Activated CD4-positive, alpha-beta T cell treated with anti-CD3 and anti-CD28 coated beads, Interleukin-2, amount 50 U/mL, for 24 hours (primary cell): ENCODE measurements at regions not wholly inside any gene's neighbourhood (a gene's known extent, or its start where the extent isn't known, plus 50 kb on each side); places are given as distances from the start of the nearest gene placed in this dataset.
"Not testable (repeated sequence)": the region's sequence is repeated elsewhere in the genome, so short reads cannot be mapped to it uniquely, and the experiment has no call there.

Experiments used
- DNase-seq, 2 donors: peaks; one replicate each; pipeline ENCODE4 v3.0.0-alpha.2; 2020; ENCODE audit warnings: low read depth in 1 of 2, low spot score in 1 of 2

- no peak for DNase-seq
Measured at GRCh38 chr5:18517641-18518380, 883.6 kb downstream of the TAF11L14 start.

GRCh38 chr5:18523380-18523779, 889.1 kb downstream of the TAF11L14 start:
- no peak for DNase-seq

- no peak for DNase-seq
Measured at GRCh38 chr5:18526792-18527405, 892.6 kb downstream of the TAF11L14 start.

- DNase-seq = no peak
Measured at GRCh38 chr5:18533137-18533536, 898.9 kb downstream of the TAF11L14 start.

GRCh38 chr5:18534119-18534518, 899.9 kb downstream of the TAF11L14 start:
- DNase-seq = no peak

GRCh38 chr5:18535753-18536152, 901.5 kb downstream of the TAF11L14 start:
- DNase-seq = not testable (repeated sequence)

GRCh38 chr5:18544421-18544820, 910.2 kb downstream of the TAF11L14 start:
- DNase-seq = no peak

- no peak for DNase-seq
Measured at GRCh38 chr5:18546591-18546990, 912.3 kb downstream of the TAF11L14 start.

- no peak for DNase-seq
Measured at GRCh38 chr5:18551716-18552115, 917.5 kb downstream of the TAF11L14 start.

GRCh38 chr5:18553269-18553668, 919.0 kb downstream of the TAF11L14 start:
- DNase-seq = no peak

- no peak for DNase-seq
Measured at GRCh38 chr5:18560602-18561001, 926.3 kb downstream of the TAF11L14 start.

- DNase-seq = no peak
Measured at GRCh38 chr5:18563853-18564252, 929.6 kb downstream of the TAF11L14 start.

- DNase-seq = no peak
Measured at GRCh38 chr5:18566671-18567070, 932.4 kb downstream of the TAF11L14 start.

GRCh38 chr5:18576586-18576985, 942.3 kb downstream of the TAF11L14 start:
- no peak for DNase-seq

- no peak for DNase-seq
Measured at GRCh38 chr5:18601185-18601584, 966.9 kb downstream of the TAF11L14 start.

GRCh38 chr5:18602402-18602801, 968.1 kb downstream of the TAF11L14 start:
- DNase-seq = no peak

GRCh38 chr5:18605186-18605585, 970.9 kb downstream of the TAF11L14 start:
- DNase-seq = no peak

GRCh38 chr5:18607570-18607969, 973.3 kb downstream of the TAF11L14 start:
- DNase-seq = no peak

GRCh38 chr5:18617191-18617590, 982.9 kb downstream of the TAF11L14 start:
- DNase-seq = not testable (repeated sequence)

- DNase-seq = no peak
Measured at GRCh38 chr5:18630458-18631045, 996.3 kb downstream of the TAF11L14 start.

- no peak for DNase-seq
Measured at GRCh38 chr5:18652404-18653215, 1018.4 kb downstream of the TAF11L14 start.
